ENCODE measurements at regions not wholly inside any gene's neighbourhood (a gene's known extent, or its start where the extent isn't known, plus 50 kb on each side); places are given as distances from the start of the nearest gene placed in this dataset.

DNA sequence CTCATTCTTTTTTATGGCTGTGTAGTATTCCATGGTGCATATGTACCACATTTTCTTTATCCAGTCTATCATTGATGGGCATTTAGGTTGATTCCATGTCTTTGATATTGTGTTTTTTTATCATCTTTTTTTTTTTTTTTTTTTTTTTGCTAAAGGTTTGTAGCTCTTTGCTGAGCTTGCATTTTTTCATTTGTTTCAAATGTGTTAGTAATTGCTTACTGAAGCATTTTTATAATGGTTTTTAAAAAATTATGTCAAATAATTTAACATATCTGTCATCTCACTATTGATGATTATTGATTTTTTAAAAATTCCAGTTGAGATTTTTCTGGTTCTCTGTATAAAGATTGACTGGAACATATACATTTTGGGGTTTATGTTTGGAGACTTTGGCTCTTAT is 934.6 kb downstream of the TUSC7 start:
- TF ChIP-seq, protein P1, sequence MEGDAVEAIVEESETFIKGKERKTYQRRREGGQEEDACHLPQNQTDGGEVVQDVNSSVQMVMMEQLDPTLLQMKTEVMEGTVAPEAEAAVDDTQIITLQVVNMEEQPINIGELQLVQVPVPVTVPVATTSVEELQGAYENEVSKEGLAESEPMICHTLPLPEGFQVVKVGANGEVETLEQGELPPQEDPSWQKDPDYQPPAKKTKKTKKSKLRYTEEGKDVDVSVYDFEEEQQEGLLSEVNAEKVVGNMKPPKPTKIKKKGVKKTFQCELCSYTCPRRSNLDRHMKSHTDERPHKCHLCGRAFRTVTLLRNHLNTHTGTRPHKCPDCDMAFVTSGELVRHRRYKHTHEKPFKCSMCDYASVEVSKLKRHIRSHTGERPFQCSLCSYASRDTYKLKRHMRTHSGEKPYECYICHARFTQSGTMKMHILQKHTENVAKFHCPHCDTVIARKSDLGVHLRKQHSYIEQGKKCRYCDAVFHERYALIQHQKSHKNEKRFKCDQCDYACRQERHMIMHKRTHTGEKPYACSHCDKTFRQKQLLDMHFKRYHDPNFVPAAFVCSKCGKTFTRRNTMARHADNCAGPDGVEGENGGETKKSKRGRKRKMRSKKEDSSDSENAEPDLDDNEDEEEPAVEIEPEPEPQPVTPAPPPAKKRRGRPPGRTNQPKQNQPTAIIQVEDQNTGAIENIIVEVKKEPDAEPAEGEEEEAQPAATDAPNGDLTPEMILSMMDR (conservative IDR thresholded peaks at IDR 0.05; ENCODE audit: low read depth, low read length) = no peak
- TF ChIP-seq EZH2 (IDR thresholded peaks at IDR 0.05; ENCODE audit: low read length, unreplicated experiment) (no peak), EZH2phosphoT487 (IDR thresholded peaks at IDR 0.05; ENCODE audit: borderline replicate concordance, low read length) (no peak)

Measured in PC-3 (cell line).